Caco-2 (cell line): ENCODE measurements at regions not wholly inside any gene's neighbourhood (a gene's known extent, or its start where the extent isn't known, plus 50 kb on each side); places are given as distances from the start of the nearest gene placed in this dataset.

Source experiments
- BruUV-seq: library from RNA; stranded (reverse); fragments of 400-500 nt; replicated peaks from 2 replicates; lab custom pipeline; 2021; lab: Mats Ljungman, UMichigan
- CTCF ChIA-PET: fragments of 300-600 bp; sonication (Branson Sonifier 250); formaldehyde crosslinking; loops from one replicate; lab custom pipeline; 2022; ENCODE audit warnings: antibody characterized with exemption; lab: Charles Lee
- POLR2A ChIA-PET: fragments of 300-600 bp; sonication (Branson Sonifier 250); formaldehyde crosslinking; loops from one replicate; lab custom pipeline; 2022; ENCODE audit warnings: antibody characterized with exemption; lab: Charles Lee
- DNase-seq, 2 experiments: peaks; one replicate each; pipeline versions ENCODE4 v3.0.0 to v3.0.0-alpha.2; 2020 to 2022
- H3K27me3 ChIP-seq: replicated peaks from 2 replicates; pipeline ENCODE4 v1.6.0; 2011; ENCODE audit warnings: low read length; ENCODE audit not compliant: control insufficient read depth, insufficient read depth
- H3K36me3 ChIP-seq: 2 replicates; pipeline ENCODE4 v1.5.1; 2011; ENCODE audit warnings: low read length; ENCODE audit not compliant: control insufficient read depth, insufficient read depth
- H3K4me1 ChIP-seq: fragments of 250-450 bp; sonication (Bioruptor Pico); 2 replicates; pipeline ENCODE4 v1.5.1; 2020; ENCODE audit warnings: mild to moderate bottlenecking
- H3K4me3 ChIP-seq: 2 replicates; pipeline ENCODE4 v1.5.1; 2011; ENCODE audit warnings: low read depth, mild to moderate bottlenecking, control low read depth, low read length
- H3K9me3 ChIP-seq: fragments of 250-450 bp; sonication (Bioruptor Pico); 2 replicates; pipeline ENCODE4 v1.5.1; 2020; ENCODE audit warnings: mild to moderate bottlenecking, moderate library complexity
- H3K27ac Mint-ChIP-seq: one replicate; pipeline ENCODE4 v1.8.0; 2022; ENCODE audit warnings: mixed read lengths; ENCODE audit not compliant: unreplicated experiment
- H3K27me3 Mint-ChIP-seq: one replicate; pipeline ENCODE4 v1.8.0; 2022; ENCODE audit warnings: mixed read lengths; ENCODE audit not compliant: insufficient read depth, unreplicated experiment
- H3K36me3 Mint-ChIP-seq: one replicate; pipeline ENCODE4 v1.8.0; 2022; ENCODE audit warnings: mild to moderate bottlenecking, mixed read lengths; ENCODE audit not compliant: insufficient read depth, unreplicated experiment
- H3K4me1 Mint-ChIP-seq: one replicate; pipeline ENCODE4 v1.8.0; 2022; ENCODE audit warnings: low read depth, mixed read lengths; ENCODE audit not compliant: unreplicated experiment
- H3K4me3 Mint-ChIP-seq: one replicate; pipeline ENCODE4 v1.8.0; 2022; ENCODE audit warnings: mild to moderate bottlenecking, moderate library complexity, mixed read lengths; ENCODE audit not compliant: unreplicated experiment
- H3K9me3 Mint-ChIP-seq: one replicate; pipeline ENCODE4 v1.8.0; 2022; ENCODE audit warnings: mixed read lengths; ENCODE audit not compliant: unreplicated experiment
- intact Hi-C: fragments of 100-400 bp; cut with micrococcal nuclease; formaldehyde crosslinking; loops from one replicate; pipeline ENCODE4 v1.10.0; 2022; ENCODE audit not compliant: unreplicated experiment
- TF ChIP-seq, protein P1 (sequence below), 2 experiments: fragments of 200-600 bp in 1 of 2; IDR thresholded peaks; 1 replicate in 1 of 2; 2 replicates in 1 of 2; pipeline versions ENCODE4 v1.5.1 to v1.8.0; 2011 to 2022; ENCODE audit warnings: antibody characterized with exemption in 1 of 2, control low read depth in 1 of 2, inconsistent platforms in 1 of 2, low read depth in 1 of 2, low read length in 1 of 2, mild to moderate bottlenecking in 1 of 2, moderate library complexity in 1 of 2; ENCODE audit not compliant: insufficient read depth in 1 of 2, severe bottlenecking in 1 of 2, unreplicated experiment in 1 of 2

DNA sequence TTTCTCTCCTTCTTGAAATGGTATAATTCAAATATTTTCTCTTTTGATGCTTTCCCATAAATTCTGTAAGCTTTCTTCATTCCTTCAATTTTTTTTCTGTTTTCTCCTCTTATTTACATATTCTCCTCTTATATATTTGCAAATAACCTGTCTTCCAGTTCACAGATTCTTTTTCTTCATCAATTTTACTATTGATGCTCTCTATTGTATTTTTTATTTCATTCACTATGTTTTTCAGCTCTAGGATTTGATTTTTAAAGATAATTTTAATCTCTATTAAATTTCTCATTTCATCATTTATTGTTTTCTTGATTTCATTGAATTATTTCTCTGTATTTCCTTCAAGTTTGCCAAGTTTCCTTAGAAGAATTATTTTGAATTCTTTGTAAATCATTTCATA lies 54.0 kb upstream of the PRPS1L1 start:
- Mint-ChIP-seq H3K27me3 (peaks cover 11% of the 10 kb centered on the region), H3K4me3 (no peak overlapping the region), H3K36me3 (no peaks in the 10 kb centered on the region), H3K4me1 (no peaks in the 10 kb centered on the region), H3K9me3 (no peaks in the 10 kb centered on the region), H3K27ac (no peak overlapping the region)
- ChIA-PET CTCF (no interaction called here), POLR2A (no interaction called here)
- TF ChIP-seq, protein P1, sequence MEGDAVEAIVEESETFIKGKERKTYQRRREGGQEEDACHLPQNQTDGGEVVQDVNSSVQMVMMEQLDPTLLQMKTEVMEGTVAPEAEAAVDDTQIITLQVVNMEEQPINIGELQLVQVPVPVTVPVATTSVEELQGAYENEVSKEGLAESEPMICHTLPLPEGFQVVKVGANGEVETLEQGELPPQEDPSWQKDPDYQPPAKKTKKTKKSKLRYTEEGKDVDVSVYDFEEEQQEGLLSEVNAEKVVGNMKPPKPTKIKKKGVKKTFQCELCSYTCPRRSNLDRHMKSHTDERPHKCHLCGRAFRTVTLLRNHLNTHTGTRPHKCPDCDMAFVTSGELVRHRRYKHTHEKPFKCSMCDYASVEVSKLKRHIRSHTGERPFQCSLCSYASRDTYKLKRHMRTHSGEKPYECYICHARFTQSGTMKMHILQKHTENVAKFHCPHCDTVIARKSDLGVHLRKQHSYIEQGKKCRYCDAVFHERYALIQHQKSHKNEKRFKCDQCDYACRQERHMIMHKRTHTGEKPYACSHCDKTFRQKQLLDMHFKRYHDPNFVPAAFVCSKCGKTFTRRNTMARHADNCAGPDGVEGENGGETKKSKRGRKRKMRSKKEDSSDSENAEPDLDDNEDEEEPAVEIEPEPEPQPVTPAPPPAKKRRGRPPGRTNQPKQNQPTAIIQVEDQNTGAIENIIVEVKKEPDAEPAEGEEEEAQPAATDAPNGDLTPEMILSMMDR (IDR thresholded peaks at IDR 0.05; ENCODE audit: insufficient read depth in 1 of 2, low read depth in 1 of 2, low read length in 1 of 2, severe bottlenecking in 1 of 2, unreplicated experiment in 1 of 2) = no peak
- Histone ChIP-seq H3K9me3 (peaks cover 18% of the 10 kb centered on the region), H3K4me1 (no peaks in the 10 kb centered on the region), H3K27me3 (0 out of 2 replicates have a peak, but pooled peaks cover 1% of the 10 kb centered on the region), H3K4me3 (no peak overlapping the region), H3K36me3 (no peaks in the 10 kb centered on the region)
- intact Hi-C loops = no loop called here
- no peak for DNase-seq
- BruUV-seq = no TSS peak

DNA sequence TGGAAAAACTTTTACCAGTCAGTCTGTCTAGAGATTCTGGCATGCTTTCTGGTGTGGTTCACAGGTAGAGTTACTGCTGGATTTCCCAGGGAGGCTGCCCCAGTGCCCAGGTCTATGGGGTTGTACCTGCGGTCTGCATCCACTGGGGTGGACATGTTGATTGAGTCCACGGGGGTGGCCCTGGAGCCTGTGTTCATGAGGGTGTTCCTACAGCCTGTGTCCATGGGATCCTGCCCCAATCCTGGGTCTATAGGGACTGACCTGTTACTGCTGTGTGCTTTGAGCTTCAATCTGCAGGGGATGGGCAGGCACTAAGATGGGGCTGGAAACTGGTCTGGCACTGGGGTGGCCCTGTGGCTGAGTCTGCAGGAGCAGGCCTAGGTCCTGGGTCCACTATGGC lies 54.5 kb upstream of the PRPS1L1 start:
- BruUV-seq = no TSS peak
- H3K4me3 ChIP-seq = no peak overlapping the region
- H3K36me3 Mint-ChIP-seq = no peaks in the 10 kb centered on the region
- peaks cover 18% of the 10 kb centered on the region for H3K9me3 ChIP-seq
- intact Hi-C loops = no loop called here
- no peak overlapping the region for H3K27ac Mint-ChIP-seq
- POLR2A ChIA-PET = no interaction called here
- H3K4me1 ChIP-seq = no peaks in the 10 kb centered on the region
- no peak overlapping the region for H3K4me3 Mint-ChIP-seq
- H3K36me3 ChIP-seq = no peaks in the 10 kb centered on the region
- no peaks in the 10 kb centered on the region for H3K4me1 Mint-ChIP-seq
- CTCF ChIA-PET = no interaction called here
- H3K27me3 ChIP-seq = peaks cover 4% of the 10 kb centered on the region; the same call in 1 of the 2 replicates
- DNase-seq = no peak
- TF ChIP-seq, protein P1 (IDR thresholded peaks at IDR 0.05; ENCODE audit: insufficient read depth in 1 of 2, low read depth in 1 of 2, low read length in 1 of 2, severe bottlenecking in 1 of 2, unreplicated experiment in 1 of 2) = no peak
- H3K27me3 Mint-ChIP-seq = peaks cover 11% of the 10 kb centered on the region
- H3K9me3 Mint-ChIP-seq = no peaks in the 10 kb centered on the region

DNA sequence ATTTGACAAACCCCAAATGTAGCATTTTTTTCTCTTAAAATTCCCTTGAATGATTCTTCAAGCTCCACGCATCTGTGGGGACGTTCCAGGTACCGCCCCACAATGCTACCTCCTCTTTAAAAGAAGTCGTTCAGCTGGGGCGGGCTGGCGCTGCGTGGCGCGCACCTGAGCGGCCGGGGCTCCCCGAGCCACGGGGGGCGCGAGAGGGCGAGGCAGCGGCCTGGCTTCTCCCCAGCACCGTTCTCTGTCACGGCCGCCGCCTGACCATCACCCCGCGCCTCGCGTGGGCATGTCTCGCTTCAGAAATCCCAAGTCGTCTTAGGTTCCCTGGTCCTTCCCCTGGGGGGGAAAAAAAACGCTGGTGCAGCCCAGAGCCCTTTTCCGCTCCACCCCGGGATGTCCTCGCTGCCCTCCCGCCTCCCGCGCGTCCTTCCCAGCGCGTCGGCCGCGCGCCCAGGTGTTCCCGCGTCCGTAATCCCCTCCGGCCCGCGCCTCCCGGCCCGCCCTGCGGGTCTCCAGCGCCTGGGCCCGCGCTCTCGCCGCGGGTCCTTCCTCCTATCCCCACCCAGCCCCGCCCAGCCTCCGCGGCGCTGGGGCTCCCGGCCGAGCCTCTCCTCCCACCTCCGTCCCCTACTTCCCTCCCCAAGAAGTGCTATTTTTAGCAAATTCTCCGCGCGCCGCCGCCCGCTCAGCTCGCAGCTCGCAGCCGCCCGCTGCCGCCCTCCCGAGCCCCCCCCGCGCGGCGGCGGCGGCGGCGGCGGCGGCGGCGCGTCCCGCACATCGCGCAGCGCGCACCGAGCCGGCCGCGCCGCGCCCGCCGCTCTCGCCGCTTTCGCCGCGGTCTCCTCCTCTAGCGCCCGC lies 58.7 kb upstream of the PRPS1L1 start:
- Histone ChIP-seq H3K36me3 (no peaks in the 10 kb centered on the region), H3K4me1 (no peaks in the 10 kb centered on the region), H3K27me3 (peaks cover 6% of the 10 kb centered on the region; the same call in 1 of the 2 replicates), H3K9me3 (peaks cover 9% of the 10 kb centered on the region; the same call in 1 of the 2 replicates), H3K4me3 (peak overlapping the region; percentile 50)
- CTCF ChIA-PET = no interaction called here
- no peak overlapping the region for H3K27ac Mint-ChIP-seq
- BruUV-seq = no TSS peak
- POLR2A ChIA-PET = no interaction called here
- DNase-seq = peak in 1 of 2 experiments; percentile 35
- H3K4me3 Mint-ChIP-seq = peak overlapping the region; percentile 81
- intact Hi-C loops = no loop called here
- H3K36me3 Mint-ChIP-seq = no peaks in the 10 kb centered on the region
- H3K9me3 Mint-ChIP-seq = no peaks in the 10 kb centered on the region
- TF ChIP-seq, protein P1 (IDR thresholded peaks at IDR 0.05; ENCODE audit: insufficient read depth in 1 of 2, low read depth in 1 of 2, low read length in 1 of 2, severe bottlenecking in 1 of 2, unreplicated experiment in 1 of 2) = peak in 1 of 2 experiments; percentile 19
- no peaks in the 10 kb centered on the region for H3K4me1 Mint-ChIP-seq
- peaks cover 19% of the 10 kb centered on the region for H3K27me3 Mint-ChIP-seq
